Endothelial cell of umbilical vein (primary cell): ENCODE measurements at regions not wholly inside any gene's neighbourhood (a gene's known extent, or its start where the extent isn't known, plus 50 kb on each side); places are given as distances from the start of the nearest gene placed in this dataset.

Experiments used
- BruUV-seq: library from RNA; stranded (reverse); fragments of 400-500 nt; replicated peaks from 2 replicates; lab custom pipeline; 2021; lab: Mats Ljungman, UMichigan
- CTCF ChIA-PET: fragments of 300-600, 350-600 bp; sonication (Branson Sonifier 250); formaldehyde crosslinking; loops from one replicate; lab custom pipeline; 2021; ENCODE audit warnings: antibody characterized with exemption, inconsistent platforms; lab: Charles Lee
- POLR2A ChIA-PET: fragments of 300-600, 350-600 bp; sonication (Branson Sonifier 250); formaldehyde crosslinking; loops from one replicate; lab custom pipeline; 2021; ENCODE audit warnings: antibody characterized with exemption, inconsistent platforms; lab: Charles Lee
- DNase-seq: peaks from one replicate; pipeline ENCODE4 v3.0.0-alpha.2; 2011; ENCODE audit warnings: low read depth, low spot score
- FAIRE-seq: peaks from 2 replicates; lab custom pipeline; 2011; peaks lifted over from hg19 to GRCh38; lab: Jason Lieb, UNC
- H2AFZ ChIP-seq: 2 replicates; pipeline ENCODE4 v1.6.0; 2012; ENCODE audit warnings: low read depth, low read length, control low read depth, inconsistent platforms
- H3K27ac ChIP-seq: 2 replicates; pipeline ENCODE4 v1.5.1; 2011; ENCODE audit warnings: low read depth, mild to moderate bottlenecking, control low read depth, low read length, moderate library complexity; ENCODE audit not compliant: insufficient read depth
- H3K27me3 ChIP-seq, 2 experiments: 2 replicates each; pipeline versions ENCODE4 v1.6.0 to v1.6.1; 2011; ENCODE audit warnings: low read length in 2 of 2, mixed read lengths in 1 of 2; ENCODE audit not compliant: control insufficient read depth in 2 of 2, insufficient read depth in 2 of 2
- H3K36me3 ChIP-seq, 2 experiments: 2 replicates in 1 of 2; 3 replicates in 1 of 2; pipeline ENCODE4 v1.5.1; 2011; ENCODE audit warnings: low read length in 2 of 2, mild to moderate bottlenecking in 1 of 2, moderate library complexity in 1 of 2; ENCODE audit not compliant: control insufficient read depth in 2 of 2, insufficient read depth in 2 of 2; ENCODE audit errors: extremely low read depth in 1 of 2
- H3K4me1 ChIP-seq: 3 replicates; pipeline ENCODE4 v1.5.1; 2011; ENCODE audit warnings: mild to moderate bottlenecking, low read length; ENCODE audit not compliant: control insufficient read depth, insufficient read depth; ENCODE audit errors: extremely low read depth
- H3K4me2 ChIP-seq: 2 replicates; pipeline ENCODE4 v1.6.1; 2011; ENCODE audit warnings: low read length, control low read depth, mixed read lengths; ENCODE audit not compliant: insufficient read depth
- H3K4me3 ChIP-seq, 3 experiments: fragments of 200-600 bp in 1 of 3; sonication (generic), shearing (Covaris generic) in 1 of 3; replicated peaks in 1 of 3; 2 replicates each; pipeline ENCODE4 v1.5.1; 2011 to 2016; ENCODE audit warnings: control low read depth in 3 of 3, low read length in 3 of 3, mild to moderate bottlenecking in 2 of 3, inconsistent platforms in 1 of 3, low read depth in 1 of 3, moderate library complexity in 1 of 3; ENCODE audit not compliant: insufficient read depth in 1 of 3
- H3K79me2 ChIP-seq: 2 replicates; pipeline ENCODE4 v1.6.0; 2012; ENCODE audit warnings: low read length, inconsistent platforms; ENCODE audit not compliant: control insufficient read depth, insufficient read depth
- H3K9ac ChIP-seq: replicated peaks from 2 replicates; pipeline ENCODE3; 2011; ENCODE audit warnings: low read length, control low read depth; ENCODE audit not compliant: insufficient read depth; ENCODE audit errors: extremely low read depth
- H3K9me1 ChIP-seq: replicated peaks from 3 replicates; pipeline ENCODE4 v1.6.0; 2011; ENCODE audit warnings: mild to moderate bottlenecking, low read length; ENCODE audit not compliant: control insufficient read depth, insufficient read depth; ENCODE audit errors: extremely low read depth
- H3K9me3 ChIP-seq: replicated peaks from 2 replicates; pipeline ENCODE4 v1.5.1; 2012; ENCODE audit warnings: low read length, inconsistent platforms; ENCODE audit not compliant: control insufficient read depth, insufficient read depth
- H4K20me1 ChIP-seq: replicated peaks from 2 replicates; pipeline ENCODE3; 2011; ENCODE audit warnings: mild to moderate bottlenecking, low read length; ENCODE audit not compliant: control insufficient read depth, insufficient read depth; ENCODE audit errors: extremely low read depth
- EZH2 ChIP-seq: IDR thresholded peaks from 2 replicates; pipeline ENCODE4 v1.6.1; 2012; ENCODE audit warnings: borderline replicate concordance, low read depth, mild to moderate bottlenecking, moderate library complexity, low read length, inconsistent platforms; ENCODE audit not compliant: severe bottlenecking
- FOS ChIP-seq: IDR thresholded peaks from 2 replicates; pipeline ENCODE4 v1.6.1; 2011; ENCODE audit warnings: mild to moderate bottlenecking, low read length, moderate library complexity, borderline replicate concordance; ENCODE audit not compliant: insufficient read depth
- JUN ChIP-seq: IDR thresholded peaks from 2 replicates; pipeline ENCODE4 v1.6.1; 2011; ENCODE audit warnings: borderline replicate concordance, low read depth; ENCODE audit not compliant: insufficient read length, insufficient read depth
- POLR2A ChIP-seq: IDR thresholded peaks from 2 replicates; pipeline ENCODE4 v1.6.1; 2012; ENCODE audit warnings: low read depth, mild to moderate bottlenecking, control low read depth, low read length
- dilution Hi-C: fragments of 300-500 bp; cut with MboI; formaldehyde crosslinking; loops from one replicate; pipeline ENCODE4 v1.15.0; 2019; ENCODE audit warnings: low sequenced_read_pairs; ENCODE audit not compliant: extremely low pct_ligation_motif_present
- intact Hi-C: fragments of 100-400 bp; cut with micrococcal nuclease; formaldehyde crosslinking; loops from one replicate; pipeline ENCODE4 v1.10.0; 2022
- TF ChIP-seq, protein P1 (sequence below), 2 donors: IDR thresholded peaks; 1 replicate in 1 of 2; 2 replicates in 1 of 2; pipeline ENCODE4 v1.5.1; 2011; ENCODE audit warnings: low read length in 2 of 2, mild to moderate bottlenecking in 2 of 2, moderate library complexity in 2 of 2, control low read depth in 1 of 2, inconsistent platforms in 1 of 2, low read depth in 1 of 2; ENCODE audit not compliant: insufficient read depth in 1 of 2; ENCODE audit errors: extremely low read depth in 1 of 2
- TF ChIP-seq, protein P2 (sequence below): IDR thresholded peaks from 2 replicates; pipeline ENCODE4 v1.6.1; 2011; ENCODE audit not compliant: insufficient read depth, insufficient read length

- no TSS peak for BruUV-seq
- no peak overlapping the region for H2AFZ ChIP-seq
- intact Hi-C loops (no loop called here), dilution Hi-C loops (no loop called here)
- H3K4me2 ChIP-seq: no peak overlapping the region
- H3K9me3 ChIP-seq: no peaks in the 10 kb centered on the region
- CTCF ChIA-PET: no interaction called here
- H3K4me1 ChIP-seq: no peaks in the 10 kb centered on the region
- POLR2A ChIA-PET: no interaction called here
- DNase-seq: no peak
- no peaks in the 10 kb centered on the region for H3K27me3 ChIP-seq
- H3K27ac ChIP-seq: no peak overlapping the region
- no peaks in the 10 kb centered on the region for H4K20me1 ChIP-seq
- no peaks in the 10 kb centered on the region for H3K79me2 ChIP-seq
- no peak overlapping the region for H3K4me3 ChIP-seq
- no peak overlapping the region for H3K9ac ChIP-seq
- no peaks in the 10 kb centered on the region for H3K9me1 ChIP-seq
- no peaks in the 10 kb centered on the region for H3K36me3 ChIP-seq
- no peak for FAIRE-seq
- TF ChIP-seq EZH2 (no peak), FOS (no peak)
These were observed 701.0 kb downstream of the DCDC2C start for GRCh38 chr2:4404363-4404762.

DNA sequence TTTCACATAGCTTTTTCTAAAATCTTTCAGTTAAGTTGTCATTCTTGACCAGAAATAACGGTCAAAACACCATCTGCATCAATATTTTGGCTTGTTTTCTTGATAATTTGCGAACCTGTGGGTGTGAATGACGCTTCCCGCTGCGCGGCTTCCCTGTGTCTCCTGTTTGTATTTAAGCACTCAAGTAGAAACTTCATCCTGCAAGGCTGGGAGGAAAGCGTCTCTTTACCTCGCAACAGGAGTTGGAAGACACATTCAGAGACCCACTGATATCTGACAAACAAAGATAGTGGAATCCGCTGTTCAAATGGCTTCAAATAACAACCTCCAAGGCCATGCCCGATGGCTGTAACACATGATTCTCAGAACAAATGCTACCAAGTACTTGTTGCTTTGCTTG lies 704.9 kb downstream of the DCDC2C start:
- no peak overlapping the region for H2AFZ ChIP-seq
- H3K9ac ChIP-seq: no peak overlapping the region
- no peak for FAIRE-seq
- no peaks in the 10 kb centered on the region for H3K9me3 ChIP-seq
- POLR2A ChIA-PET: no interaction called here
- H3K4me2 ChIP-seq: no peak overlapping the region
- no peaks in the 10 kb centered on the region for H3K79me2 ChIP-seq
- CTCF ChIA-PET: interaction anchor here (1.3 kb wide), 1 partner anchor 49 kb away, joined by 3 read pairs; no protein-coding TSS in a partner anchor
- intact Hi-C loops: no loop called here
- H3K27ac ChIP-seq: no peak overlapping the region
- no peak for DNase-seq
- H3K27me3 ChIP-seq: peaks cover 0 to 1% of the 10 kb centered on the region in 2 experiments
- H4K20me1 ChIP-seq: no peaks in the 10 kb centered on the region
- TF ChIP-seq, protein P1, sequence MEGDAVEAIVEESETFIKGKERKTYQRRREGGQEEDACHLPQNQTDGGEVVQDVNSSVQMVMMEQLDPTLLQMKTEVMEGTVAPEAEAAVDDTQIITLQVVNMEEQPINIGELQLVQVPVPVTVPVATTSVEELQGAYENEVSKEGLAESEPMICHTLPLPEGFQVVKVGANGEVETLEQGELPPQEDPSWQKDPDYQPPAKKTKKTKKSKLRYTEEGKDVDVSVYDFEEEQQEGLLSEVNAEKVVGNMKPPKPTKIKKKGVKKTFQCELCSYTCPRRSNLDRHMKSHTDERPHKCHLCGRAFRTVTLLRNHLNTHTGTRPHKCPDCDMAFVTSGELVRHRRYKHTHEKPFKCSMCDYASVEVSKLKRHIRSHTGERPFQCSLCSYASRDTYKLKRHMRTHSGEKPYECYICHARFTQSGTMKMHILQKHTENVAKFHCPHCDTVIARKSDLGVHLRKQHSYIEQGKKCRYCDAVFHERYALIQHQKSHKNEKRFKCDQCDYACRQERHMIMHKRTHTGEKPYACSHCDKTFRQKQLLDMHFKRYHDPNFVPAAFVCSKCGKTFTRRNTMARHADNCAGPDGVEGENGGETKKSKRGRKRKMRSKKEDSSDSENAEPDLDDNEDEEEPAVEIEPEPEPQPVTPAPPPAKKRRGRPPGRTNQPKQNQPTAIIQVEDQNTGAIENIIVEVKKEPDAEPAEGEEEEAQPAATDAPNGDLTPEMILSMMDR (IDR thresholded peaks at IDR 0.05; ENCODE audit: extremely low read depth in 1 of 2, insufficient read depth in 1 of 2, low read depth in 1 of 2, low read length in 2 of 2): no peak
- TF ChIP-seq JUN: no peak
- no peak for TF ChIP-seq POLR2A
- TF ChIP-seq, protein P2, sequence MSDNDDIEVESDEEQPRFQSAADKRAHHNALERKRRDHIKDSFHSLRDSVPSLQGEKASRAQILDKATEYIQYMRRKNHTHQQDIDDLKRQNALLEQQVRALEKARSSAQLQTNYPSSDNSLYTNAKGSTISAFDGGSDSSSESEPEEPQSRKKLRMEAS: no peak
- no peak for TF ChIP-seq EZH2
- H3K36me3 ChIP-seq: no peaks in the 10 kb centered on the region
- H3K4me1 ChIP-seq: no peaks in the 10 kb centered on the region
- dilution Hi-C loops: no loop called here
- BruUV-seq: no TSS peak
- no peak overlapping the region for H3K4me3 ChIP-seq
- H3K9me1 ChIP-seq: no peaks in the 10 kb centered on the region
